Neural crest cell (in vitro differentiated cells): ENCODE measurements at regions not wholly inside any gene's neighbourhood (a gene's known extent, or its start where the extent isn't known, plus 50 kb on each side); places are given as distances from the start of the nearest gene placed in this dataset.
"Not testable (repeated sequence)": the region's sequence is repeated elsewhere in the genome, so short reads cannot be mapped to it uniquely, and the experiment has no call there.

Experiments used
- DNase-seq: peaks from one replicate; pipeline ENCODE4 v3.0.0; 2021; ENCODE audit warnings: low read depth, mixed read lengths, low spot score
- H3K27ac Mint-ChIP-seq: one replicate; pipeline ENCODE4 v1.8.0; 2021; ENCODE audit warnings: mild to moderate bottlenecking, mixed read lengths; ENCODE audit not compliant: unreplicated experiment
- H3K27me3 Mint-ChIP-seq: 2 replicates; pipeline ENCODE4 v1.8.0; 2021; ENCODE audit warnings: low read depth, mild to moderate bottlenecking, mixed read lengths
- H3K36me3 Mint-ChIP-seq: 2 replicates; pipeline ENCODE4 v1.8.0; 2021; ENCODE audit warnings: low read depth, mild to moderate bottlenecking, mixed read lengths
- H3K4me1 Mint-ChIP-seq: 2 replicates; pipeline ENCODE4 v1.8.0; 2021; ENCODE audit warnings: mixed read lengths
- H3K4me3 Mint-ChIP-seq: one replicate; pipeline ENCODE4 v1.8.0; 2021; ENCODE audit warnings: mild to moderate bottlenecking, mixed read lengths
- H3K9me3 Mint-ChIP-seq: 2 replicates; pipeline ENCODE4 v1.8.0; 2021; ENCODE audit warnings: mixed read lengths
- TF ChIP-seq, protein P1 (sequence below): fragments of 200-600 bp; sonication (generic); conservative IDR thresholded peaks from 2 replicates; pipeline ENCODE4 v1.5.0; 2021; ENCODE audit warnings: antibody characterized with exemption, mild to moderate bottlenecking

DNA sequence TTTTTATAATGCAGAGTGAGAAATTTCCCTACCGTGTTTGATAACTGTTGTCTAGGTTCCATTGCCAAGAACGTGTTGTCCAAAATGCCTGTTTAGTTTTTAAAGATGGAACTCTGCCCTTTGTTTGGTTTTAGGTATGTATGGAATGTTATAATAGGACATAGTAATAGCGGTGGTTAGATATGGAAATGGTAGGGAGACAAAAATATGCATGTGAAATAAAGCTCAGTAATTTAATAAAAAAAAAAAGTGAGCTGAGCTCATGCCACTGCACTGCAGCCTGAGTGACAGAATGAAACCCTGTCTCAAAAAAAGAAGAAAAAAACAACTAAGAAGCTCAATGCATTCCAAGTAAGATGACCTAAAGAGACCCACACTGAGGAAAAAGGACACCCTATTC is 72.9 kb downstream of the ZNF783 start:
- H3K27ac Mint-ChIP-seq, result no peak overlapping the region
- peaks cover 9% of the 10 kb centered on the region for H3K9me3 Mint-ChIP-seq
- H3K4me3 Mint-ChIP-seq, result no peak overlapping the region
- H3K36me3 Mint-ChIP-seq, result no peaks in the 10 kb centered on the region
- DNase-seq, result no peak
- peaks cover 29% of the 10 kb centered on the region for H3K27me3 Mint-ChIP-seq
- H3K4me1 Mint-ChIP-seq, result no peaks in the 10 kb centered on the region
- TF ChIP-seq, protein P1, sequence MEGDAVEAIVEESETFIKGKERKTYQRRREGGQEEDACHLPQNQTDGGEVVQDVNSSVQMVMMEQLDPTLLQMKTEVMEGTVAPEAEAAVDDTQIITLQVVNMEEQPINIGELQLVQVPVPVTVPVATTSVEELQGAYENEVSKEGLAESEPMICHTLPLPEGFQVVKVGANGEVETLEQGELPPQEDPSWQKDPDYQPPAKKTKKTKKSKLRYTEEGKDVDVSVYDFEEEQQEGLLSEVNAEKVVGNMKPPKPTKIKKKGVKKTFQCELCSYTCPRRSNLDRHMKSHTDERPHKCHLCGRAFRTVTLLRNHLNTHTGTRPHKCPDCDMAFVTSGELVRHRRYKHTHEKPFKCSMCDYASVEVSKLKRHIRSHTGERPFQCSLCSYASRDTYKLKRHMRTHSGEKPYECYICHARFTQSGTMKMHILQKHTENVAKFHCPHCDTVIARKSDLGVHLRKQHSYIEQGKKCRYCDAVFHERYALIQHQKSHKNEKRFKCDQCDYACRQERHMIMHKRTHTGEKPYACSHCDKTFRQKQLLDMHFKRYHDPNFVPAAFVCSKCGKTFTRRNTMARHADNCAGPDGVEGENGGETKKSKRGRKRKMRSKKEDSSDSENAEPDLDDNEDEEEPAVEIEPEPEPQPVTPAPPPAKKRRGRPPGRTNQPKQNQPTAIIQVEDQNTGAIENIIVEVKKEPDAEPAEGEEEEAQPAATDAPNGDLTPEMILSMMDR, result no peak

DNA sequence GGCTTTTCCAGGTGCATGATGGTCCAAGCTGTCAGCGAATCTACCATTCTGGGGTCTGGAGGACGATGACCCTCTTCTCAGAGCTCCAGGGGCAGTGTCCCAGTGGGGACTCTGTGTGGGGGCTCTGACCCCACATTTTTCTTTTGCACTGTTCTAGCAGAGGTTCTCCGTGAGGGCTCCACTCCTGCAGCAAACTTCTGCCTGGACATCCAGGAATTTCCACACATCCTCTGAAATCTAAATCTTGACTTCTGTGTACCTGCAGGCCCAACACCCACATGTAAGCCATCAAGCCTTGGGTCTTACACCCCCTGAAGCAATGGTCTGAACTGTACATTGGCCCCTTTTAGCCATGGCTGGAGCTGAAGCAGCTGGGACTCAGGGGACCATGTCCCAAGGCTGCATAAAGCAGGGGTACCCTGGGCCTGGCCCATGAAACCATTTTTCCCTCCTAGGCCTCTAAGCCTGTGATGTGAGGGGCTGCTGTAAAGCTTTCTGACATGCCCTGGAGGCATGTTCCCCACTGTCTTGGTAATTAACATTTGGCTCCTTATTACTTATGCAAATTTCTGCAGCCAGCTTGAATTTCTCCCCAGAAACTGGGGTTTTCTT is 86.9 kb downstream of the ZNF783 start:
- Mint-ChIP-seq H3K9me3 (peaks cover 16% of the 10 kb centered on the region), H3K27me3 (peaks cover 12% of the 10 kb centered on the region), H3K4me1 (no peaks in the 10 kb centered on the region), H3K4me3 (no peak overlapping the region), H3K36me3 (peaks cover 2% of the 10 kb centered on the region), H3K27ac (no peak overlapping the region)
- no peak for DNase-seq
- TF ChIP-seq, protein P1, result no peak

DNA sequence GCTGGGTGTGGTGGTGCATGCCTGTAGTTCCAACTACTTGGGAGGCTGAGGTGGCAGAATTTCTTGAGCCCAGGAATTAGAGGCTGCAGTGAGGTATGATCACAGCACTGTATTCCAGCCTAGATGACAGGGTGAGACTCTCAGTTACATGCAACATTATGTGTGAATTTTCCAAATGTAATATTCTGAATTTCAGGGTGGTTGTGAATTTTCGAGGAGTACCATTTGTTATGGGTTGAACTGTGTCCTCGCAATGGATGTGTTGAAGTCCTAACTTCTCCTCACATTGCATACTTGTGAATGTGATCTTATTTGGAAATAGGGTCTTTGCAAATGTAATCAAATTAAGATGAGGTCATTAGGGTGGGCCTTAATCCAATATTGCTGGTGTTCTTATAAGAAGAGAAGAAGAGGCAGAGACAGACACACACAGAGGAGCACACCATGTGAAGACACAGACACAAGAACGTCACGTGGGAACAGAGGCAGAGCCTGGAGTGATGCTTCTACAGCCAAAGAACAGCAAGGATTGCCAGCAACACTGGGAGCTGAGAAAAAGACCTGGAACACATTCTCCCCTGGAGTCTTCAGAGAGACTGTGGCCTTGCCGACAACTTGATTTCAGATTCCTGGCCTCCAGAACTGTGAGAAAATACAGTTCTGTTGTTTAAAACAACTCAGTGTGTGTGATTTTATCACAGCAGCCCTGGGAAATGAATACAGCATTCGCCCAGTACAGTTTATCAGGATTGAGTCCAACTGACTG is 91.9 kb downstream of the ZNF783 start:
- Mint-ChIP-seq H3K9me3 (peaks cover 7% of the 10 kb centered on the region), H3K4me1 (no peaks in the 10 kb centered on the region), H3K36me3 (no peaks in the 10 kb centered on the region), H3K27ac (no peak overlapping the region), H3K27me3 (peaks cover 7% of the 10 kb centered on the region), H3K4me3 (no peak overlapping the region)
- no peak for DNase-seq
- TF ChIP-seq, protein P1, result no peak

DNA sequence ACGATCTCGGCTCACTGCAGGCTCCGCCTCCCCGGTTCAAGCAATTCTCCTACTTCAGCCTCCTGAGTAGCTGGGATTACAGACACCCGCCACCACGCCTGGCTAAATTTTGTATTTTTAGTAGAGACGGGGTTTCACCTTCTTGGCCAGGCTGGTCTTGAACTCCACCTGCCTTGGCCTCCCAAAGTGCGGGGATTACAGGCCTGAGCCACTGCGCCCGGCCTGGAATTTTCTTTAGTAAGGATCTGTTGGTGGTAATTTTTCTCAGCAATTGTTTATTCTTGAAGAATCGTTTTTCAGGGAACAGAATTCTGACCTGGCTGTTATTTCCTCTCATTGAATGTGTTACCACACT is 93.0 kb downstream of the ZNF783 start:
- DNase-seq, H3K27ac Mint-ChIP-seq, H3K4me3 Mint-ChIP-seq, H3K36me3 Mint-ChIP-seq, H3K27me3 Mint-ChIP-seq, H3K4me1 Mint-ChIP-seq, H3K9me3 Mint-ChIP-seq: not testable (repeated sequence)

DNA sequence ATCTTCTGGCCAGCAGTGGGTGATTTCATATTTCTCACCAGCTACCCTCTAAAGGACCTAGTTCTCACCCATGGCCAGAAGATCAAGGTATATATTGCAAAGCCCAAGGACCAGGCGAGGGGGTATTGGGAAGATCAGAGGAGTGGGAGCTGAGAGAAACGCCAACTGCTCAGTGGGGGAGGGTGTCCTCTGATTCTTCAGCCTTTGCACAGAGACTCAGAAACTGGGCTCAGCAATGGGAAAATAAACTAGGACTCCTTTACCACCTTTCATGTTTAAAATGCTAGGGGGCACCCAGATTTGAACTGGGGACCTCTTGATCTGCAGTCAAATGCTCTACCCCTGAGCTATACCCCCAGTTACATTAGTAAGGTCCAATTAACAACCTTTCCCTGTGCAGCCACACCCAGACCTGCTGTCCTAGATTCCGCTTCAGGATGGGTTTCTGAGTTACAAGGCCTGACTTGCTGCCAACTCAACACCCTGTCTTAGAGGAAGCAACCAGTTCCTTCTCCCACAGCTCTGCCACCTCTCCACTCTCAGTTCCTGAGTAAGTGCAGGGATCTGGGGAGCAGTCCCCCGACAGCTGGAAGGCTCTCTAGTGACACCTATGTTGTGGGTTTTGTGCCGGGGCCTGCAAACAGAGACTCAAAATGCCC is 93.5 kb downstream of the ZNF783 start:
- Mint-ChIP-seq H3K4me1 (no peaks in the 10 kb centered on the region), H3K4me3 (no peak overlapping the region), H3K36me3 (no peaks in the 10 kb centered on the region), H3K9me3 (peaks cover 7% of the 10 kb centered on the region), H3K27me3 (peaks cover 7% of the 10 kb centered on the region), H3K27ac (no peak overlapping the region)
- TF ChIP-seq, protein P1, result no peak
- DNase-seq, result no peak

DNA sequence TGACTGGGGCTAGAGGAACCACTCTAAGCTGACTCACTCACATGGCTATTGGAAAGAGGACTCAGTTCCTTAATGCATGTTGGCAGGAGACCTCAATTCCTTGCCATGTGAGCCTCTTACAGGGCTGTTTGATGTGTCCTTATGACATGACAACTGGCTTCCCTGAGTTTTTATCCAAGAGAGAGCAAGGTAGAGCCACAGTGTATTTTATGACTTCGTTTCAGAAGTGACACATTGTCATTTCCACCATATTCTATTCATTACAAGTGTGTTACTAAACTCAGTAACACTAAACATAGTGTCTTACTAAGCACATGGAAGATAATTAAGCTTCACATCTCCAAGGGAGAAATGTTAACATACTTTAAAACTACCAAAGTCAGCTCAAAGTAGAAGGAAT is 98.2 kb downstream of the ZNF777 start:
- TF ChIP-seq, protein P1, result no peak
- no peaks in the 10 kb centered on the region for H3K36me3 Mint-ChIP-seq
- no peak for DNase-seq
- peaks cover 51% of the 10 kb centered on the region for H3K27me3 Mint-ChIP-seq
- no peaks in the 10 kb centered on the region for H3K4me1 Mint-ChIP-seq
- no peak overlapping the region for H3K4me3 Mint-ChIP-seq
- peaks cover 15% of the 10 kb centered on the region for H3K9me3 Mint-ChIP-seq
- no peak overlapping the region for H3K27ac Mint-ChIP-seq
